Trophoblast cell (in vitro differentiated cells and primary cell): ENCODE measurements at regions not wholly inside any gene's neighbourhood (a gene's known extent, or its start where the extent isn't known, plus 50 kb on each side); places are given as distances from the start of the nearest gene placed in this dataset.
"Not testable (repeated sequence)": the region's sequence is repeated elsewhere in the genome, so short reads cannot be mapped to it uniquely, and the experiment has no call there.

Experiments
- DNase-seq, 2 donors: peaks; one replicate each; pipeline ENCODE4 v3.0.0-alpha.2; 2016
- H2AFZ ChIP-seq: 2 replicates; pipeline ENCODE4 v1.6.1; 2013; ENCODE audit warnings: low read length, moderate library complexity, mild to moderate bottlenecking; ENCODE audit not compliant: insufficient read depth, poor library complexity
- H2AK5ac ChIP-seq: 2 replicates; pipeline ENCODE4 v1.6.1; 2013; ENCODE audit warnings: mild to moderate bottlenecking, low read length
- H2BK120ac ChIP-seq: 2 replicates; pipeline ENCODE4 v1.6.1; 2013; ENCODE audit warnings: low read length, mild to moderate bottlenecking, moderate library complexity; ENCODE audit not compliant: insufficient read depth, poor library complexity
- H2BK12ac ChIP-seq: 2 replicates; pipeline ENCODE4 v1.6.1; 2013; ENCODE audit warnings: mild to moderate bottlenecking, low read length, moderate library complexity
- H2BK5ac ChIP-seq: 2 replicates; pipeline ENCODE4 v1.6.1; 2013; ENCODE audit warnings: low read length, low read depth, moderate library complexity, mild to moderate bottlenecking; ENCODE audit not compliant: poor library complexity
- H3K14ac ChIP-seq: 2 replicates; pipeline ENCODE4 v1.6.1; 2013; ENCODE audit warnings: mild to moderate bottlenecking, low read length
- H3K18ac ChIP-seq: 2 replicates; pipeline ENCODE4 v1.6.1; 2013; ENCODE audit warnings: mild to moderate bottlenecking, low read length
- H3K23ac ChIP-seq: 2 replicates; pipeline ENCODE4 v1.6.1; 2013; ENCODE audit warnings: low read length
- H3K27ac ChIP-seq: 2 replicates; pipeline ENCODE4 v1.5.1; 2013; ENCODE audit warnings: low read depth, mild to moderate bottlenecking, inconsistent platforms, low read length, moderate library complexity
- H3K27me3 ChIP-seq: 2 replicates; pipeline ENCODE4 v1.6.1; 2013; ENCODE audit warnings: inconsistent platforms, mild to moderate bottlenecking, low read length, moderate library complexity; ENCODE audit not compliant: insufficient read depth
- H3K36me3 ChIP-seq, 2 experiments: 1 replicate in 1 of 2; 2 replicates in 1 of 2; pipeline ENCODE4 v1.6.1; 2013; ENCODE audit warnings: low read length in 2 of 2, mild to moderate bottlenecking in 2 of 2, moderate library complexity in 1 of 2; ENCODE audit not compliant: insufficient read depth in 2 of 2, control insufficient read depth in 1 of 2
- H3K4ac ChIP-seq: 2 replicates; pipeline ENCODE4 v1.6.1; 2013; ENCODE audit warnings: low read depth, mild to moderate bottlenecking, low read length, moderate library complexity
- H3K4me1 ChIP-seq, 2 experiments: 1 replicate in 1 of 2; 2 replicates in 1 of 2; pipeline ENCODE4 v1.6.1; 2013; ENCODE audit warnings: low read length in 2 of 2, mild to moderate bottlenecking in 2 of 2, moderate library complexity in 1 of 2; ENCODE audit not compliant: insufficient read depth in 2 of 2, control insufficient read depth in 1 of 2
- H3K4me2 ChIP-seq: 2 replicates; pipeline ENCODE4 v1.6.1; 2013; ENCODE audit warnings: inconsistent platforms, mild to moderate bottlenecking, low read length, moderate library complexity
- H3K4me3 ChIP-seq: 2 replicates; pipeline ENCODE4 v1.5.1; 2013; ENCODE audit warnings: mild to moderate bottlenecking, low read depth, low read length, inconsistent platforms
- H3K79me1 ChIP-seq: one replicate; pipeline ENCODE4 v1.6.1; 2013; ENCODE audit warnings: low read length
- H3K79me2 ChIP-seq: 2 replicates; pipeline ENCODE4 v1.6.1; 2013; ENCODE audit warnings: low read length, mild to moderate bottlenecking; ENCODE audit not compliant: control insufficient read depth, insufficient read depth, poor library complexity
- H3K9ac ChIP-seq: 2 replicates; pipeline ENCODE4 v1.6.1; 2013; ENCODE audit warnings: mild to moderate bottlenecking, low read length
- H3K9me3 ChIP-seq: 2 replicates; pipeline ENCODE4 v1.6.1; 2013; ENCODE audit warnings: low read depth, mild to moderate bottlenecking, control low read depth, inconsistent platforms, low read length; ENCODE audit not compliant: insufficient read depth
- H4K12ac ChIP-seq: 2 replicates; pipeline ENCODE4 v1.6.1; 2013; ENCODE audit warnings: low read depth, mild to moderate bottlenecking, low read length, moderate library complexity
- H4K8ac ChIP-seq: 2 replicates; pipeline ENCODE4 v1.6.1; 2013; ENCODE audit warnings: low read depth, mild to moderate bottlenecking, low read length, moderate library complexity
- H4K91ac ChIP-seq: one replicate; pipeline ENCODE4 v1.6.1; 2013; ENCODE audit warnings: low read depth, mild to moderate bottlenecking, low read length, moderate library complexity
- WGBS: extraction: QIAGEN DNeasy Blood & Tissue Kit; methylation state at CpG from one replicate; pipeline ENCODE4 v1.1.7; 2013; ENCODE audit warnings: missing lambda C conversion rate; ENCODE audit not compliant: insufficient read length, insufficient coverage; ENCODE audit errors: extremely low coverage; 5-methylcytosine and 5-hydroxymethylcytosine counted together

DNA sequence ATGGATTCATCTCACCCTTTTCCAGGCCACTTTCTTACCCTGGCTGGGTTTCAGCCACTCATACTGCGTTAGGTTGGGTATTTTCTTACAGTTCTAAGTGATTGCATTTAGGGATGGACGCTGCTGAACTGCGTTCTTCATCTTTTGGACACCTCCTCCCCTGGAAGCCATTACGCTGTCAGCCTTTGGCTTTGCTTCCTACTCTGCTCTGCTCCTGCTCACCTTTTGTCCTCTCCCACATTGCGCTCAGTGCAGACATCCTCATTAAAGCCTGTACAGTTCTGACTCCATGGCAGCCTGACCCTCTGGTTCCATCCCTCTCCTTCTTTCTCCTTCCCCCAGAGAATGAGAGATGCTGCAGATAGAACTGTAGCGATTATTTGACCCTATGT, 108.9 kb downstream of the SRGAP2 start:
- not testable (repeated sequence) for H3K27ac ChIP-seq, H3K4me1 ChIP-seq, H2BK12ac ChIP-seq, H2BK120ac ChIP-seq, H3K79me2 ChIP-seq, H3K4me2 ChIP-seq, H3K79me1 ChIP-seq, H3K4ac ChIP-seq, H3K27me3 ChIP-seq, H3K9ac ChIP-seq, H3K9me3 ChIP-seq, DNase-seq, H3K23ac ChIP-seq, H2BK5ac ChIP-seq, H3K4me3 ChIP-seq, H2AK5ac ChIP-seq, H3K14ac ChIP-seq, H4K12ac ChIP-seq, H4K8ac ChIP-seq, H4K91ac ChIP-seq, H2AFZ ChIP-seq, H3K18ac ChIP-seq, H3K36me3 ChIP-seq
- WGBS = no CpG with 5 or more reads among the region's 6 CpGs

GRCh38 chr1:206314951-206315636, 111.8 kb downstream of the SRGAP2 start:
- not testable (repeated sequence) for H2BK5ac ChIP-seq, H4K91ac ChIP-seq, H2BK120ac ChIP-seq, H3K36me3 ChIP-seq, H4K12ac ChIP-seq, H3K14ac ChIP-seq, H3K27me3 ChIP-seq, H4K8ac ChIP-seq, H3K4me3 ChIP-seq, H3K4me1 ChIP-seq, H3K79me2 ChIP-seq, H3K4me2 ChIP-seq, H2BK12ac ChIP-seq, H3K27ac ChIP-seq, H2AK5ac ChIP-seq, H3K23ac ChIP-seq, H3K9me3 ChIP-seq, H3K4ac ChIP-seq, DNase-seq, H3K79me1 ChIP-seq, H2AFZ ChIP-seq, H3K18ac ChIP-seq, H3K9ac ChIP-seq
- no CpG with 5 or more reads among the region's 6 CpGs for WGBS

- H3K27me3 ChIP-seq, H3K4ac ChIP-seq, H3K36me3 ChIP-seq, H2AFZ ChIP-seq, H3K23ac ChIP-seq, H3K9me3 ChIP-seq, H3K9ac ChIP-seq, H3K4me1 ChIP-seq, H4K12ac ChIP-seq, H4K91ac ChIP-seq, H4K8ac ChIP-seq, H3K27ac ChIP-seq, H2AK5ac ChIP-seq, H3K4me2 ChIP-seq, H3K79me2 ChIP-seq, H2BK120ac ChIP-seq, H3K14ac ChIP-seq, DNase-seq, H2BK5ac ChIP-seq, H3K4me3 ChIP-seq, H2BK12ac ChIP-seq, H3K18ac ChIP-seq, H3K79me1 ChIP-seq: not testable (repeated sequence)
- whole genome bisulfite sequencing = no CpG with 5 or more reads among the region's 4 CpGs
Observed at GRCh38 chr1:206316901-206317300, 113.6 kb downstream of the SRGAP2 start.

DNA sequence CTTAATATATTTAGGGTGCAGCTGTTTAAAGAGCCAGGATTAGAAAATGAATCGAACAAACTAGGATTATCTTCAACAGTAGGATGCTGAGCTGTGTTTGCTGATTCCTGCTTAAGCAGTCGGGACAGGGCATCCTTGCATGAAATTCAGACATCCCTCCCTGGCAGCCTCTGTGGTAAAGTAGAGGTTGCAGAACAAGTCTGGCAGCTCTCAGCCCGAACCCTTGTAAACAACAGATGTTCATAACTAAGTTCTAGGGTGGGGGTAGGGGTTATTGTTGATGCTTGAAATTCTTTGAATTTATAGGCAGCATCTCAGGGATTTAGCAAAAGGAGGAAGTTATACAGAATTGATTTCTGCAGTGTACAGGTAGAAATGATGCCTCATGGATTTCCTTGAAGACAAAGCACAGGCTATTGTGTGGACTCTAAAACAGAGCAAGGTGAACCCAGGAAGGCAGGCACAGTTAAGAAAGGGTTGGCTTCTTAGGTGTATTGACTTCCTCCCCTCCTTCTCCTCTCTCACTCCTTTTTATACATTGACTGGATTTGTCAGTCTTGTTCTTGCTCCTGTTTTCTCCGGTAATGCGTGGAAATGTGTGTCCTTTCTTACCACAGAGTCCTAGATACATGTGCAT, 114.7 kb downstream of the SRGAP2 start:
- not testable (repeated sequence) for H3K36me3 ChIP-seq, H3K4me2 ChIP-seq, H2AK5ac ChIP-seq, H3K23ac ChIP-seq, H2BK12ac ChIP-seq, H4K8ac ChIP-seq, H3K4ac ChIP-seq, H4K91ac ChIP-seq, DNase-seq, H3K79me1 ChIP-seq, H3K79me2 ChIP-seq, H3K4me1 ChIP-seq, H3K14ac ChIP-seq, H2AFZ ChIP-seq, H3K9ac ChIP-seq, H3K18ac ChIP-seq, H4K12ac ChIP-seq, H3K9me3 ChIP-seq, H3K27me3 ChIP-seq, H2BK120ac ChIP-seq, H3K4me3 ChIP-seq, H2BK5ac ChIP-seq
- WGBS = no CpG with 5 or more reads among the region's 5 CpGs
- H3K27ac ChIP-seq = peak overlapping the region; percentile 53
